ENCODE measurements at regions not wholly inside any gene's neighbourhood (a gene's known extent, or its start where the extent isn't known, plus 50 kb on each side); places are given as distances from the start of the nearest gene placed in this dataset.
"Not testable (repeated sequence)": the region's sequence is repeated elsewhere in the genome, so short reads cannot be mapped to it uniquely, and the experiment has no call there.

- Histone ChIP-seq H3K9me3 (peaks cover 0 to 3% (median 0%) of the 10 kb centered on the region in 4 donors), H3K36me3 (no peaks in the 10 kb centered on the region), H3K27me3 (peaks cover 0 to 36% of the 10 kb centered on the region in 2 donors), H3K27ac (no peak overlapping the region), H3K4me1 (no peaks in the 10 kb centered on the region), H3K4me3 (no peak overlapping the region)
- DNase-seq: no peak
- no peak for ATAC-seq
- TF ChIP-seq CTCF (IDR thresholded peaks at IDR 0.05) (no peak), POLR2A (IDR thresholded peaks at IDR 0.05) (no peak)
- intact Hi-C loops (cut with DNase I): no loop called here
- WGBS (ENCODE audit: insufficient coverage, low coverage, low lambda C conversion rate, missing lambda C conversion rate): 54% methylated on average over 1 of the region's 1 CpG
Observed at GRCh38 chr5:42989190-42989589, 50.9 kb downstream of the ANXA2R start.

- no peak for TF ChIP-seq POLR2A (IDR thresholded peaks at IDR 0.05)
- no peak for TF ChIP-seq CTCF (IDR thresholded peaks at IDR 0.05)
- Histone ChIP-seq H3K27me3 (peaks cover 0 to 30% of the 10 kb centered on the region in 2 donors), H3K27ac (no peak overlapping the region), H3K4me3 (no peak overlapping the region), H3K9me3 (peaks cover 0 to 3% (median 0%) of the 10 kb centered on the region in 4 donors), H3K4me1 (no peaks in the 10 kb centered on the region), H3K36me3 (no peaks in the 10 kb centered on the region)
- no peak for DNase-seq
- intact Hi-C loops (cut with DNase I): no loop called here
- 68% methylated on average over 2 of the region's 2 CpGs for WGBS (ENCODE audit: insufficient coverage, low coverage, low lambda C conversion rate, missing lambda C conversion rate)
- no peak for ATAC-seq
Observed at GRCh38 chr5:42988568-42988967, 51.6 kb downstream of the ANXA2R start.

GRCh38 chr5:42985129-42986037 is 54.7 kb downstream of the ANXA2R start:
- H3K4me1 ChIP-seq: no peaks in the 10 kb centered on the region
- H3K36me3 ChIP-seq: no peaks in the 10 kb centered on the region
- H3K9me3 ChIP-seq: peaks cover 0 to 3% (median 0%) of the 10 kb centered on the region in 4 donors
- DNase-seq (no peak), ATAC-seq (peak in 1 of 4 donors; percentile 18)
- no peak overlapping the region for H3K4me3 ChIP-seq
- peaks cover 0 to 2% of the 10 kb centered on the region in 2 donors for H3K27me3 ChIP-seq
- no peak for TF ChIP-seq POLR2A (IDR thresholded peaks at IDR 0.05)
- H3K27ac ChIP-seq: no peak overlapping the region
- intact Hi-C loops (cut with DNase I): no loop called here
- WGBS (ENCODE audit: insufficient coverage, low coverage, low lambda C conversion rate, missing lambda C conversion rate): 43% methylated on average over 2 of the region's 2 CpGs

- intact Hi-C loops (cut with DNase I): no loop called here
- no peak for TF ChIP-seq POLR2A (IDR thresholded peaks at IDR 0.05)
- TF ChIP-seq CTCF (IDR thresholded peaks at IDR 0.05): no peak
- H3K36me3 ChIP-seq: no peaks in the 10 kb centered on the region
- no peaks in the 10 kb centered on the region for H3K4me1 ChIP-seq
- H3K9me3 ChIP-seq: peaks cover 0 to 3% (median 0%) of the 10 kb centered on the region in 4 donors
- H3K27ac ChIP-seq: no peak overlapping the region
- H3K4me3 ChIP-seq: no peak overlapping the region
- ATAC-seq: no peak
- DNase-seq: no peak
- no peaks in the 10 kb centered on the region for H3K27me3 ChIP-seq
Observed at GRCh38 chr5:42984307-42984706, 55.8 kb downstream of the ANXA2R start.

GRCh38 chr5:42982107-42982622 is 58.0 kb downstream of the ANXA2R start:
- Histone ChIP-seq H3K27me3 (no peaks in the 10 kb centered on the region), H3K27ac (no peak overlapping the region), H3K9me3 (peaks cover 0 to 3% (median 0%) of the 10 kb centered on the region in 4 donors), H3K4me1 (no peaks in the 10 kb centered on the region), H3K36me3 (no peaks in the 10 kb centered on the region), H3K4me3 (no peak overlapping the region)
- DNase-seq (no peak), ATAC-seq (no peak)
- WGBS (ENCODE audit: insufficient coverage, low coverage, low lambda C conversion rate, missing lambda C conversion rate): 33% methylated on average over 7 of the region's 7 CpGs
- TF ChIP-seq POLR2A (IDR thresholded peaks at IDR 0.05) (no peak), CTCF (IDR thresholded peaks at IDR 0.05) (no peak)
- intact Hi-C loops (cut with DNase I): no loop called here

GRCh38 chr5:42981417-42982106 is 58.6 kb downstream of the ANXA2R start:
- H3K36me3 ChIP-seq; H3K9me3 ChIP-seq; H3K4me1 ChIP-seq; DNase-seq; ATAC-seq; H3K4me3 ChIP-seq; intact Hi-C loops (cut with DNase I); H3K27ac ChIP-seq; H3K27me3 ChIP-seq: not testable (repeated sequence)
- no CpG with 5 or more reads among the region's 8 CpGs for WGBS (ENCODE audit: insufficient coverage, low coverage, low lambda C conversion rate, missing lambda C conversion rate)

GRCh38 chr5:42981015-42981414 is 59.1 kb downstream of the ANXA2R start:
- H3K4me1 ChIP-seq; H3K27me3 ChIP-seq; intact Hi-C loops (cut with DNase I); H3K27ac ChIP-seq; H3K4me3 ChIP-seq; ATAC-seq; H3K36me3 ChIP-seq; H3K9me3 ChIP-seq; DNase-seq: not testable (repeated sequence)
- WGBS (ENCODE audit: insufficient coverage, low coverage, low lambda C conversion rate, missing lambda C conversion rate): no CpG with 5 or more reads among the region's 5 CpGs

Measured in right lobe of liver (tissue), 6 donors.